Right lobe of liver (tissue), 6 donors: ENCODE measurements at regions not wholly inside any gene's neighbourhood (a gene's known extent, or its start where the extent isn't known, plus 50 kb on each side); places are given as distances from the start of the nearest gene placed in this dataset.

Source experiments
- ATAC-seq, 4 donors: fragments of 200-7000 bp; cut with Tn5 transposase; one replicate each; pipeline ENCODE4 v1.9.1; 2020; ENCODE audit warnings: mild to moderate bottlenecking in 4 of 4, moderate library complexity in 4 of 4
- DNase-seq, 3 donors: peaks; one replicate each; pipeline ENCODE4 v3.0.0-alpha.2; 2020
- H3K27ac ChIP-seq, 3 donors: fragments of 200-600 bp; one replicate each; pipeline ENCODE4 v1.8.0; 2022
- H3K27me3 ChIP-seq, 2 donors: fragments of 200-600 bp; one replicate each; pipeline ENCODE4 v1.8.0; 2022
- H3K36me3 ChIP-seq, 4 donors: fragments of 200-600 bp; sonication (generic) in 1 of 4; one replicate each; pipeline versions ENCODE4 v1.5.1 to v1.8.0; 2017 to 2022; ENCODE audit warnings: control low read depth in 1 of 4
- H3K4me1 ChIP-seq, 4 donors: fragments of 200-600 bp; sonication (generic) in 1 of 4; one replicate each; pipeline versions ENCODE4 v1.5.1 to v1.8.0; 2017 to 2022; ENCODE audit warnings: control low read depth in 1 of 4
- H3K4me3 ChIP-seq, 3 donors: fragments of 200-600 bp; one replicate each; pipeline ENCODE4 v1.8.0; 2022
- H3K9me3 ChIP-seq, 4 donors: fragments of 200-600 bp; sonication (generic) in 1 of 4; one replicate each; pipeline versions ENCODE4 v1.5.1 to v1.8.0; 2017 to 2022; ENCODE audit warnings: control low read depth in 1 of 4
- CTCF ChIP-seq, 4 donors: fragments of 200-600 bp in 3 of 4; fragments of 450-650 bp in 1 of 4; IDR thresholded peaks; one replicate each; pipeline versions ENCODE4 v1.5.1 to v1.8.0; 2016 to 2022; ENCODE audit warnings: antibody characterized with exemption in 4 of 4, mild to moderate bottlenecking in 2 of 4
- POLR2A ChIP-seq: fragments of 450-650 bp; IDR thresholded peaks from one replicate; pipeline ENCODE4 v1.6.1; 2017; ENCODE audit warnings: antibody characterized with exemption, mild to moderate bottlenecking
- WGBS: methylation state at CpG from one replicate; pipeline ENCODE4 v1.1.6; 2018; ENCODE audit warnings: low coverage, low lambda C conversion rate; ENCODE audit not compliant: insufficient coverage; ENCODE audit errors: missing lambda C conversion rate; 5-methylcytosine and 5-hydroxymethylcytosine counted together
- intact Hi-C, 2 donors: fragments of 100-400 bp; cut with DNase I; formaldehyde crosslinking; loops; one replicate each; pipeline versions ENCODE4 v1.11.2 to v1.14.1; 2022
- donor health status: DM: no; HTN: yes; CAD: no.
- donor health status: DM: no; HTN: no; CAD: no.
- donor health status: DM: no; HTN: no; CAD: no.
- donor health status: DM: no; HTN: yes; CAD: no.
- donor health status: DM: no; HTN: yes; CAD: no.

- DNase-seq (no peak), ATAC-seq (no peak)
- Histone ChIP-seq H3K27me3 (no peaks in the 10 kb centered on the region), H3K27ac (no peak overlapping the region), H3K36me3 (no peaks in the 10 kb centered on the region), H3K9me3 (no peaks in the 10 kb centered on the region), H3K4me3 (no peak overlapping the region), H3K4me1 (no peaks in the 10 kb centered on the region)
- TF ChIP-seq POLR2A (no peak), CTCF (IDR thresholded peaks at IDR 0.05) (no peak)
- WGBS, result no CpG with 5 or more reads among the region's 2 CpGs
- intact Hi-C loops, result no loop called here
Observed at GRCh38 chr13:47790755-47791154, 210.3 kb downstream of the SUCLA2 start.

- H3K4me1 ChIP-seq, result no peaks in the 10 kb centered on the region
- no peaks in the 10 kb centered on the region for H3K36me3 ChIP-seq
- H3K27me3 ChIP-seq, result no peaks in the 10 kb centered on the region
- DNase-seq (no peak), ATAC-seq (no peak)
- no peak overlapping the region for H3K4me3 ChIP-seq
- intact Hi-C loops, result no loop called here
- no peak for TF ChIP-seq POLR2A
- TF ChIP-seq CTCF (IDR thresholded peaks at IDR 0.05), result no peak
- no peaks in the 10 kb centered on the region for H3K9me3 ChIP-seq
- no peak overlapping the region for H3K27ac ChIP-seq
Observed at GRCh38 chr13:47788844-47789243, 212.2 kb downstream of the SUCLA2 start.

GRCh38 chr13:47774671-47774994, 226.4 kb downstream of the SUCLA2 start:
- Histone ChIP-seq H3K4me3 (no peak overlapping the region), H3K9me3 (no peaks in the 10 kb centered on the region), H3K27me3 (no peaks in the 10 kb centered on the region), H3K4me1 (no peaks in the 10 kb centered on the region), H3K27ac (no peak overlapping the region), H3K36me3 (no peaks in the 10 kb centered on the region)
- DNase-seq (no peak), ATAC-seq (no peak)
- TF ChIP-seq POLR2A (no peak), CTCF (IDR thresholded peaks at IDR 0.05) (no peak)
- intact Hi-C loops, result no loop called here

- H3K4me1 ChIP-seq, result no peaks in the 10 kb centered on the region
- ATAC-seq, result no peak
- intact Hi-C loops, result no loop called here
Observed at GRCh38 chr13:47764817-47765216, 236.3 kb downstream of the SUCLA2 start.

More at GRCh38 chr13:47764817-47765216, 236.3 kb downstream of the SUCLA2 start:
- Histone ChIP-seq H3K4me3 (no peak overlapping the region), H3K27me3 (no peaks in the 10 kb centered on the region), H3K36me3 (no peaks in the 10 kb centered on the region), H3K27ac (no peak overlapping the region), H3K9me3 (no peaks in the 10 kb centered on the region)
- TF ChIP-seq POLR2A (no peak), CTCF (IDR thresholded peaks at IDR 0.05) (no peak)
- no peak for DNase-seq
- WGBS, result 56% methylated on average over 1 of the region's 1 CpG
